ENCODE measurements at regions not wholly inside any gene's neighbourhood (a gene's known extent, or its start where the extent isn't known, plus 50 kb on each side); places are given as distances from the start of the nearest gene placed in this dataset.

DNA sequence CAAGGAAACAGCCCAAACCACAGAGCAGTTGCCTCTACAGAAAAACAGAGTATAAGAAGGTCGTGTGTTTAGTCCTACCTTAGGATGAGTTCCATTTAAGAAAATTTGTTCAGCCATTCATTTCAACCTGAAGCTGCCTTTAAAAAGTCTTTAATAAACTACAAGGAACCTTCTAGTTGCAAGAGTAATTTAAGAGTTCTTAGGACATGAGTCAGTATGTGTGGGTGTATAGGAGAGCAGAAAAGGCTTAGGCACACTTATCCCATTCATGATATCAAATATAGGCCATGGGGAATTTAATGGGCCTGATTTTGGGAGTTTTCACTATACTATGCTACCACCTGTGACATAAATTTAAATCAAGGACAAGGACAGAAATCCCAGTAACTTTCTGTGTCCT, 496.8 kb downstream of the TFEC start:
- TF ChIP-seq CTCF (IDR thresholded peaks at IDR 0.05; ENCODE audit: extremely low read depth in 1 of 2, insufficient read depth in 1 of 2, low read depth in 1 of 2, low read length in 2 of 2) (no peak), POLR2A (IDR thresholded peaks at IDR 0.05; ENCODE audit: low read depth, low read length) (no peak), EZH2 (IDR thresholded peaks at IDR 0.05; ENCODE audit: borderline replicate concordance, low read depth, low read length, severe bottlenecking) (no peak), POLR2AphosphoS5 (IDR thresholded peaks at IDR 0.05; ENCODE audit: insufficient read depth, low read depth, low read length) (no peak)

All from endothelial cell of umbilical vein (primary cell).